Hematopoietic multipotent progenitor cell treated with erythropoietin and hydrocortisone succinate and interleukin-3 and kit ligand, for 15 days (in vitro differentiated cells): ENCODE measurements at regions not wholly inside any gene's neighbourhood (a gene's known extent, or its start where the extent isn't known, plus 50 kb on each side); places are given as distances from the start of the nearest gene placed in this dataset.

Experiments used
- DNase-seq: peaks from one replicate; pipeline ENCODE4 v3.0.0-alpha.2; 2015; ENCODE audit warnings: low spot score

- no peak for DNase-seq
These were observed 994.2 kb downstream of the UQCRFS1 start for GRCh38 chr19:28218728-28219127.

GRCh38 chr19:28217022-28217421 lies 995.9 kb downstream of the UQCRFS1 start:
- DNase-seq, result no peak

- no peak for DNase-seq
These were observed 999.4 kb downstream of the UQCRFS1 start for GRCh38 chr19:28213470-28214082.

- no peak for DNase-seq
These were observed 1002.1 kb downstream of the UQCRFS1 start for GRCh38 chr19:28210886-28211285.

GRCh38 chr19:28208745-28209144 lies 1004.2 kb downstream of the UQCRFS1 start:
- DNase-seq, result no peak

GRCh38 chr19:28207244-28207643 lies 1005.7 kb downstream of the UQCRFS1 start:
- DNase-seq, result no peak

GRCh38 chr19:28201462-28201943 lies 1011.4 kb downstream of the UQCRFS1 start:
- no peak for DNase-seq

DNA sequence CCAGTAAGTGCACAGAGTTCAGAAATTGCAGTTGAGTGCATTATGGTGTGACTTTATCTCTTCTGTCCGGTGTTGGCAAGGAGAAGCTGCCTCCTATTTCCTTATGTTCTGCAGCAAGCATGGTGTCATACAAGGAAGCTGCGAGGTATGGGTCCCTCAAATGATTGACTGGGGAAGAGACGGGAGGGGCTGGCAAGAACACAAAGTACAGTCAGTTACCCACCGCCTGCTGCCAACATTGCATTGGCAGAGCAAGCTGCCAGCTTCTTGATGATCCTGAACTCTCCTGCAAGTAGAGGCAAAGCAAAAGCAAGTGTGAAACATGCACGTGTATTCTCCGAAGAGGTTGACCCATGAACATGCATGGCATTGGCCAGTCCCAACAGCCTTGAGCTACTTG lies 1013.6 kb downstream of the UQCRFS1 start:
- DNase-seq, result no peak

DNA sequence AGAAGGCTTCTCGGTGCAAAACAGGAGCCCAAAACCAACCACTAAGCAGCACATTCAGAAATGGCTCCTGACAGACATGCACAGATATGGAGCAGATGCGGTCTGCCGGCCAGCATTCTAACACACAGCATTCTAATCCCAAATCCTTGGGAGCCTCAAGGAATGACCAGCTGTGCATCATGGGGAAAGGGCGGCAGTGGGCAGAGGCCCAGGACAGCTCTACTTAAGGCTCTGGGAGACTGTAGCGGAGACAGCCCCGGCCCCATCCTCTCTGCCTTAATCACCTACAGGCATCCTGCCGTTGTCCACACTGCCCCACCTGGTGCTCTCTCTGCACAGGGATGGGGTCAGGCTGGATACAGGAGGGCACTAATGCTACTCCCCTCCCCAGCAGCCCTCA lies 1016.0 kb downstream of the UQCRFS1 start:
- DNase-seq, result no peak

DNA sequence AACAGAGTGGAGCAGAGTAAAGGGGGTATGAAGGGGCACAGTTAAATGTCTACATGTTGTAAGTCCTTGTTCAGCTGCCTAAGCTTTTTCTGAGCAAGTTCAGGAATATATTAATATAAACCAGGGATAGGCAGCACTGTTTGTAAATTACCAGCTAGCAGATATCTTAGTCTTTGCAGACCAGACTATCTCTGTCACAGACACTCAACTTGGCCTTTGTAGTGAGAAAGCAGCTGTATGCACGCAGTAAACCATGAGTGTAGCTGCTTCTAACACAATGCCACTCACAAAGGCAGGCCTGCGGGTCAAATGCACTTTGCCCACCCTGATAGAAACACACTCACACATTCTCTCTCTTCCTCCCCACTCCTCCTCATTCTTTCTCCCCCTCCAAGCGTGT lies 1016.9 kb downstream of the UQCRFS1 start:
- no peak for DNase-seq

- no peak for DNase-seq
These were observed 1027.3 kb downstream of the UQCRFS1 start for GRCh38 chr19:28185646-28186045.

DNA sequence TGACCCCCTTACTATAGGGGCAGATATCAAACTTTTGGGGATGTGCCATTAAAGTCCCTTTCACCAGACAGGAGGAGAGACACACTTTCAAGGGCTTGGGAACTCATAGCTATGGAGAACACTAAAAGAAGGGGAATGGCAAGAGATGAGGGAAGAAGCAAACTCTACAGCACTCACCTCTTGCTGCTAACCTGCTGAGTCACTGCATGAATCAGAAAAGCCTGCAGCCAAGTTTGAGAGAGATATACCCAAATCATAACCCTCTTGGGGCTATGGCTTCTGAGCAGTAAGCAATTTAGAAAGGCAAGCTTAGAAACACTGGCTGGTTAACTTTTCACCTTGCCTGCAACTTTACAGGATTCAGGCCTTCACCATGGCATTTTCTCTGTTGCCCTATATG lies 1028.0 kb downstream of the UQCRFS1 start:
- DNase-seq, result no peak

DNA sequence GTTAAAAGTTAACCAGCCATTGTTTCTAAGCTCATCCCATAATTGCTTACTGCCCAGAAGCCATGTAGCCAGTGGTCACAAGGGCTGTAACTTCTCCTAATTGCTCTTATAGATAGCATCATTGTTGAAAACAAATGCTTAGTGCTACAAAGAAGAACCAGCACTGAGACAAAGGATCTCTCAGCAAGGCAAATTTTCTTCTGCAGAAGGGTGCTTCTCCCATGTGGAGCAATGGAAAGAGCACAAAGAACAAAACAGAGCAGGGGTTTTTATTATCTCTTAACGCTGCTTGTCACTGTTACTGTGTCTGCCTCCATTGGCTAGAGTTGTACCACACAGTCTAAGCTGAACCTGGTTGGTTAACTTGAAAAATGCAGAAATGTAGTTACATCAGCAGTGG lies 1036.8 kb downstream of the UQCRFS1 start:
- no peak for DNase-seq

DNA sequence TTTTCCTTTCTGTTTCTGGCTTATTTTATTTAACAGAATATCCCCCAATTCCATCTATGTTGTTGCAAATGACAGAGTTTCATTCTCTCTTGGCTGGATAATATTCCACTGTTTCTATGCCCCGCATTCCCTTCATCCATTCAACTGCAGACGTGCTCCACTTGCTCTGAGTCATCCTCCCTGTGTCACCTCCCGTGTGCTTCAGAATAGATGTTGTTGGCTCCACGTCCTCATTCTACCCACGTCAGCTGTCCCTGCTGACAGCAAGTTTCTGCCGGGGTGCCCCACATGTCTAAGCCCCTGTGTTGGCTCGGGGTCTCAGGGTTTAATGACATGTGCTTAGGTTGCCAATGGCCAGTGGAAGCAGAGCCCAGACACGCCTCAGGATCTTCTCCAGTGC lies 1041.0 kb downstream of the UQCRFS1 start:
- DNase-seq, result no peak

DNA sequence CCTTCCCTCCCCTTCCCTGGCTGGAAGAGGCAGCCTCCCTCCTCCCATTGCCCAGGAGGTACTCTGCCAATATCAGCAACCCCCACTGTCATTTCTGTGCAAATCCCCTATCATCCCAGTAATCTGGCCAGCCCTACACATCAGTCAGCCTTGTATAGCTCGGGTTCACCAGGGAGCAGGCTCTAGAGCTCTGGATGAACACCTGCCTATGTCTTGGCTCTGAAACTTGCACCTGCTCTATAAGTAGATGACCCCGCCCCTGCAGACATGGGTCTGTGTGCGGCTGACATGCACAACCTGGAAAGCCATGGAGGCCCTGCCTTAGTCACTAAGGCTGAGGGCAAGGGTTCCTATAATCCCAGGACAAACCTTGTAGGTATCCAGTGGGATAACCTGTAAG lies 1042.9 kb downstream of the UQCRFS1 start:
- DNase-seq, result no peak

DNA sequence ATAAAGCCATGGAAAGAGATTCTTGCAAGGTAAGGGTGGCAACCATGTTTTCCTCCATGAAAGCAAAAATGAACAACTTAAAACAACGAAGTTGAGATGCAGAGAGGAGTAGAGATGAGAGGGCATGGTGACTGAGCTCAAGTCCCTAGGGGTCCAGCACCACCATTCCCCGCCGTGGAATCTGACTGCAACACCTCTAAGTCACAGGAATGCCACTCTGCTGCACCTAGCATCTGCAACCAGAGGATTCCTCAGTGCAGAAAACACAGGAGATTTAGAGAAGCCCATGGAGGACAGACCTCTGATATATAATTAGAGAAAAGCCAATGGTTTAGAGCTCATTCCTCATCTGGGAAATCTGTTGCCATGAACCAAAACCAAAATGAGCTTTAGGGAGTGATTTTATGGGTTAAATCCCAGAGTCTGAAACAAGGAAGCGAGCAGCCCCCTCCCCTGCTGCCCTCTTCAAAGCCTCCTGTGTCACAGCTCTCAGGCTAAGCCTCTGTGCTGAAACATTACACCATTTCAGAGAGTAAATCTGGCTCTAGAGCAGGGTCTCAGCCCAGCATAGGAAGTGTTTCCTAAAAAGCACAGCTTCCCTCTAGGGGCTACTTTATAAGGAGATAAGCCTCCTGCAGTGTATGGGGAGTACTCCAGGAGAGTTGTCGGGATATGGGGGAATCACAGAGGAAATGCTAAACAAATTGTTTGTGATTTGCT lies 1043.6 kb downstream of the UQCRFS1 start:
- DNase-seq, result no peak

DNA sequence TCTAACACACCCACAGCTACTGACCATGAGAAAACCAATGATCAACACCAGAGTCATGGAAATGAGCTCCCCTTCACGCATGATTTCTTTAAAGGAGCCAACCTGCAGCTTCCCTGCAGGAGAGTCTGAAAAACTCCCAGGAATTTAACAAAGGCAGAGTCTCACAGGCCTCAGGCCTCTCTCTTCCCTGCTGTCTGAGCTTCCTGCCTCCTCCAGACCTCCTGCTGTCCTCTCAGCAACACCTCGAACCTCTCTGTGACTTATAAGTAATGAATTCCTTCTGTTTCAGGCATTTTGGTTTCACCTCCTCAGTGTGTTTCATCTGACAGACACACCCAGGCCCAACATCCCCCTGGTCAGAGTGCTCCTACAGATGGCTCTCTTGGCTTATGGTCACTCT lies 1044.4 kb downstream of the UQCRFS1 start:
- no peak for DNase-seq

DNA sequence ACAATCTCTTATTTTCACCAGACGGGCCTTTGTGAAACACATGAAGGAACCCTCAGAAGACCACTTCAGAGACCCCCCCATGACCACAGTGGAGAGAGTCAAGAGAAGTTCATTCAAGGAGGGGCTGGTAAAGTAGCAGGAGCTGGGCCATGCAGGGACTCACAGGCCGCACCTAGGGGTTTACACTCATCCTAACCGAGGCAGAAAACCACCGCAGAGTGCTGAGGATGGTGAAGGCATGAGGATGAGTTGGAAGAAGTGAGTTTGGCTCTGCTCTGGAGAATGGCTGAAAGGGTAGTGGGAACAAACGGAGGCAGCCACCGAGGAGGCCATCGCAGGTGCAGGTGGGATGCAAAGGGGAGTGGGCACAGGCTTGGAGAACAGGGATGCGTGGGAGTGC lies 1046.9 kb downstream of the UQCRFS1 start:
- no peak for DNase-seq

GRCh38 chr19:28164214-28164613 lies 1048.7 kb downstream of the UQCRFS1 start:
- DNase-seq, result no peak

GRCh38 chr19:28159065-28159464 lies 1053.9 kb downstream of the UQCRFS1 start:
- DNase-seq, result no peak

GRCh38 chr19:28155265-28155664 lies 1057.7 kb downstream of the UQCRFS1 start:
- DNase-seq, result no peak

- no peak for DNase-seq
These were observed 1058.9 kb downstream of the UQCRFS1 start for GRCh38 chr19:28154077-28154476.

- DNase-seq, result no peak
These were observed 1059.8 kb downstream of the UQCRFS1 start for GRCh38 chr19:28153123-28153522.

DNA sequence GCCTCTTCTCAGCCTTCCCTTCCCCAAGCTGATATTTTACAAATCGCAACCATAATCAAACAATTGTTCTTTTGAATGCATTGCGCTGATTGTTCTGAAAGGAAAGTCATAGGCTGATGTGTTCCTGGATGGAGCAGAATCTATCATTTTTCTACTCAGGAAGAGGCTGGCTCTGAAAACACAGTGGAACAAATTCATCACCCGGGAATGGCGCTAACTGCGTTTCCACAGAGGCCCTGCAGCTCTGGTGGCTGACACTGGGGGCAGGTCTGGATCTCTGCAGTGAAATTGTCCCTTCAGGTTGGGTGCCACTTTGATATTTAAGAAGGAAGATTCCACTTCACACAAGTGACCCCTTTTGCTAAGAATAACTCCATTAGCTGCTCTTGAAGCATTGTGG lies 1060.8 kb downstream of the UQCRFS1 start:
- DNase-seq, result no peak
